ENCODE measurements at regions not wholly inside any gene's neighbourhood (a gene's known extent, or its start where the extent isn't known, plus 50 kb on each side); places are given as distances from the start of the nearest gene placed in this dataset.

GRCh38 chr3:168161696-168162095, 66.0 kb upstream of the GOLIM4 start:
- peak in 1 of 3 donors; percentile 14 for DNase-seq
- H3K9me3 ChIP-seq, result no peaks in the 10 kb centered on the region
- no peaks in the 10 kb centered on the region for H3K36me3 ChIP-seq (ENCODE audit: low read depth)
- no peak for ATAC-seq
- no peak overlapping the region for H3K4me3 ChIP-seq
- intact Hi-C loops (cut with DNase I, micrococcal nuclease), result loop anchor here in 1 of 2 donors (10.0 kb wide), 1 partner anchor 47 kb away; no protein-coding TSS in a partner anchor
- no peaks in the 10 kb centered on the region for H3K4me1 ChIP-seq (ENCODE audit: low read depth)
- TF ChIP-seq CTCF (IDR thresholded peaks at IDR 0.05), result no peak

GRCh38 chr3:168157903-168158302, 62.2 kb upstream of the GOLIM4 start:
- Histone ChIP-seq H3K36me3 (ENCODE audit: low read depth) (no peaks in the 10 kb centered on the region), H3K4me3 (no peak overlapping the region), H3K4me1 (ENCODE audit: low read depth) (no peaks in the 10 kb centered on the region), H3K9me3 (peaks cover 7% of the 10 kb centered on the region)
- ATAC-seq (no peak), DNase-seq (no peak)
- no peak for TF ChIP-seq CTCF (IDR thresholded peaks at IDR 0.05)
- intact Hi-C loops (cut with DNase I, micrococcal nuclease), result no loop called here

- peak; percentile 28 for ATAC-seq
- TF ChIP-seq CTCF (IDR thresholded peaks at IDR 0.05), result no peak
- Histone ChIP-seq H3K9me3 (peaks cover 14% of the 10 kb centered on the region), H3K36me3 (ENCODE audit: low read depth) (no peaks in the 10 kb centered on the region), H3K4me3 (no peak overlapping the region), H3K4me1 (ENCODE audit: low read depth) (no peaks in the 10 kb centered on the region)
- intact Hi-C loops (cut with DNase I, micrococcal nuclease), result no loop called here
- DNase-seq, result no peak
Observed at GRCh38 chr3:168157099-168157700, 61.5 kb upstream of the GOLIM4 start.

- TF ChIP-seq CTCF (IDR thresholded peaks at IDR 0.05), result no peak
- Histone ChIP-seq H3K4me3 (no peak overlapping the region), H3K4me1 (ENCODE audit: low read depth) (no peaks in the 10 kb centered on the region), H3K36me3 (ENCODE audit: low read depth) (no peaks in the 10 kb centered on the region), H3K9me3 (peaks cover 17% of the 10 kb centered on the region)
- DNase-seq (no peak), ATAC-seq (peak; percentile 23)
- intact Hi-C loops (cut with DNase I, micrococcal nuclease), result no loop called here
Observed at GRCh38 chr3:168156479-168156878, 60.8 kb upstream of the GOLIM4 start.

GRCh38 chr3:168155303-168155702, 59.6 kb upstream of the GOLIM4 start:
- no peak for DNase-seq
- no peaks in the 10 kb centered on the region for H3K4me1 ChIP-seq (ENCODE audit: low read depth)
- no peak overlapping the region for H3K4me3 ChIP-seq
- TF ChIP-seq CTCF (IDR thresholded peaks at IDR 0.05), result no peak
- no peaks in the 10 kb centered on the region for H3K36me3 ChIP-seq (ENCODE audit: low read depth)
- H3K9me3 ChIP-seq, result peaks cover 17% of the 10 kb centered on the region
- intact Hi-C loops (cut with DNase I, micrococcal nuclease), result no loop called here
- peak; percentile 33 for ATAC-seq

- DNase-seq, result no peak
- no peak for ATAC-seq
Observed at GRCh38 chr3:168154089-168154488, 58.4 kb upstream of the GOLIM4 start.

More at GRCh38 chr3:168154089-168154488, 58.4 kb upstream of the GOLIM4 start:
- H3K4me3 ChIP-seq, result no peak overlapping the region
- no peaks in the 10 kb centered on the region for H3K4me1 ChIP-seq (ENCODE audit: low read depth)
- no peaks in the 10 kb centered on the region for H3K36me3 ChIP-seq (ENCODE audit: low read depth)
- TF ChIP-seq CTCF (IDR thresholded peaks at IDR 0.05), result no peak
- intact Hi-C loops (cut with DNase I, micrococcal nuclease), result no loop called here
- H3K9me3 ChIP-seq, result peaks cover 17% of the 10 kb centered on the region
